SU-DHL-6 (cell line): ENCODE measurements at regions not wholly inside any gene's neighbourhood (a gene's known extent, or its start where the extent isn't known, plus 50 kb on each side); places are given as distances from the start of the nearest gene placed in this dataset.

Source experiments
- H2AFZ ChIP-seq: fragments of 200-600 bp; sonication (generic); 2 replicates; pipeline ENCODE4 v1.6.1; 2014; ENCODE audit warnings: low read depth, mild to moderate bottlenecking, moderate library complexity, mixed read lengths, antibody characterized with exemption, low read length; ENCODE audit not compliant: severe bottlenecking
- H3F3A ChIP-seq: fragments of 200-600 bp; shearing (Covaris generic); 2 replicates; pipeline ENCODE4 v1.6.0; 2016; ENCODE audit warnings: antibody characterized with exemption, mild to moderate bottlenecking; ENCODE audit not compliant: insufficient read depth
- H3K27ac ChIP-seq: fragments of 200-600 bp; sonication (generic); 2 replicates; pipeline ENCODE4 v1.5.1; 2016; ENCODE audit warnings: low read depth, mild to moderate bottlenecking, low read length, moderate library complexity, mixed read lengths
- H3K27me3 ChIP-seq: fragments of 200-600 bp; sonication (generic), shearing (Covaris generic); 2 replicates; pipeline ENCODE4 v1.6.0; 2014; ENCODE audit warnings: mild to moderate bottlenecking, low read length
- H3K36me3 ChIP-seq: fragments of 200-600 bp; sonication (generic); 2 replicates; pipeline ENCODE4 v1.6.1; 2014; ENCODE audit warnings: mild to moderate bottlenecking, low read length, mixed read lengths
- H3K4me2 ChIP-seq: fragments of 300-600, 200-600 bp; shearing (Covaris generic), sonication (generic); 2 replicates; pipeline ENCODE4 v1.6.0; 2014; ENCODE audit warnings: low read length, low read depth, mild to moderate bottlenecking; ENCODE audit not compliant: poor library complexity, severe bottlenecking
- H3K4me3 ChIP-seq: fragments of 200-600 bp; sonication (generic); 2 replicates; pipeline ENCODE4 v1.5.1; 2014; ENCODE audit warnings: antibody characterized with exemption, low read length, mild to moderate bottlenecking, mixed read lengths; ENCODE audit not compliant: insufficient read depth, poor library complexity, severe bottlenecking
- H3K79me2 ChIP-seq: fragments of 200-600 bp; sonication (generic); 2 replicates; pipeline ENCODE4 v1.6.1; 2014; ENCODE audit warnings: mild to moderate bottlenecking, low read length, moderate library complexity; ENCODE audit not compliant: insufficient read depth
- H3K9ac ChIP-seq: fragments of 200-600 bp; sonication (generic); 2 replicates; pipeline ENCODE4 v1.7.0; 2014; ENCODE audit warnings: mild to moderate bottlenecking, low read length
- H3K9me2 ChIP-seq: fragments of 200-600 bp; sonication (generic); replicated peaks from 2 replicates; pipeline ENCODE4 v1.6.1; 2014; ENCODE audit warnings: low read length; ENCODE audit not compliant: insufficient read depth
- H3K9me3 ChIP-seq: fragments of 200-600 bp; sonication (generic); 2 replicates; pipeline ENCODE4 v1.6.1; 2014; ENCODE audit warnings: low read length, mixed read lengths; ENCODE audit not compliant: insufficient read depth
- H4K20me1 ChIP-seq: fragments of 200-600 bp; sonication (generic); 2 replicates; pipeline ENCODE4 v1.6.1; 2014; ENCODE audit warnings: low read depth, mild to moderate bottlenecking, antibody characterized with exemption, low read length, moderate library complexity, mixed read lengths
- CTCF ChIP-seq: fragments of 200-600 bp; sonication (generic); IDR thresholded peaks from one replicate; pipeline ENCODE4 v1.5.1; 2017; ENCODE audit warnings: antibody characterized with exemption, mild to moderate bottlenecking, low read length, moderate library complexity; ENCODE audit not compliant: insufficient read depth, poor library complexity, severe bottlenecking
- EZH2phosphoT487 ChIP-seq: fragments of 200-600 bp; sonication (generic), shearing (Covaris generic); conservative IDR thresholded peaks from 2 replicates; pipeline ENCODE4 v1.6.1; 2018; ENCODE audit warnings: mild to moderate bottlenecking, antibody characterized with exemption, low read length, moderate library complexity, mixed read lengths

- H3K4me2 ChIP-seq = no peak overlapping the region
- no peak overlapping the region for H3K27ac ChIP-seq
- H3K9me2 ChIP-seq = no peaks in the 10 kb centered on the region
- H3K9ac ChIP-seq = no peak overlapping the region
- no peaks in the 10 kb centered on the region for H3K79me2 ChIP-seq
- no peak overlapping the region for H2AFZ ChIP-seq
- no peaks in the 10 kb centered on the region for H3K27me3 ChIP-seq
- H3K36me3 ChIP-seq = no peaks in the 10 kb centered on the region
- TF ChIP-seq CTCF (no peak), EZH2phosphoT487 (no peak)
- no peaks in the 10 kb centered on the region for H3F3A ChIP-seq
- H3K4me3 ChIP-seq = no peak overlapping the region
- no peaks in the 10 kb centered on the region for H3K9me3 ChIP-seq
- H4K20me1 ChIP-seq = no peaks in the 10 kb centered on the region
These were observed 69.6 kb downstream of the MDH1 start for GRCh38 chr2:63658176-63658968.

- TF ChIP-seq CTCF (no peak), EZH2phosphoT487 (no peak)
- Histone ChIP-seq H3K27ac (no peak overlapping the region), H3K4me3 (no peak overlapping the region), H3K9me2 (no peaks in the 10 kb centered on the region), H3F3A (no peaks in the 10 kb centered on the region), H3K4me2 (no peak overlapping the region), H2AFZ (no peak overlapping the region), H3K36me3 (no peaks in the 10 kb centered on the region), H3K79me2 (no peaks in the 10 kb centered on the region), H3K9me3 (no peaks in the 10 kb centered on the region), H3K27me3 (no peaks in the 10 kb centered on the region), H3K9ac (no peak overlapping the region), H4K20me1 (no peaks in the 10 kb centered on the region)
These were observed 71.3 kb downstream of the MDH1 start for GRCh38 chr2:63660060-63660459.

- H2AFZ ChIP-seq = no peak overlapping the region
- no peaks in the 10 kb centered on the region for H3K27me3 ChIP-seq
- H3K4me3 ChIP-seq = no peak overlapping the region
- H3K36me3 ChIP-seq = no peaks in the 10 kb centered on the region
- no peak overlapping the region for H3K9ac ChIP-seq
- H3K27ac ChIP-seq = no peak overlapping the region
- TF ChIP-seq EZH2phosphoT487 (no peak), CTCF (no peak)
- no peak overlapping the region for H3K4me2 ChIP-seq
- H3K79me2 ChIP-seq = no peaks in the 10 kb centered on the region
- no peaks in the 10 kb centered on the region for H3F3A ChIP-seq
- no peaks in the 10 kb centered on the region for H3K9me3 ChIP-seq
- H4K20me1 ChIP-seq = no peaks in the 10 kb centered on the region
- H3K9me2 ChIP-seq = no peaks in the 10 kb centered on the region
These were observed 72.3 kb downstream of the MDH1 start for GRCh38 chr2:63661076-63661475.
